ENCODE measurements at regions not wholly inside any gene's neighbourhood (a gene's known extent, or its start where the extent isn't known, plus 50 kb on each side); places are given as distances from the start of the nearest gene placed in this dataset.

GRCh38 chr15:38012894-38013293 is 78.5 kb downstream of the TMCO5A start:
- TF ChIP-seq EP300 (IDR thresholded peaks at IDR 0.05; ENCODE audit: low read depth) (no peak), CTCF (IDR thresholded peaks at IDR 0.05) (no peak)

Data from transverse colon (tissue), 3 donors.